Stimulated activated CD4-positive, alpha-beta T cell treated with anti-CD3 and anti-CD28 coated beads, Interleukin-1b, Interleukin-23, amount 100 ng/mL, for 24 hours (primary cell): ENCODE measurements at regions not wholly inside any gene's neighbourhood (a gene's known extent, or its start where the extent isn't known, plus 50 kb on each side); places are given as distances from the start of the nearest gene placed in this dataset.
"Not testable (repeated sequence)": the region's sequence is repeated elsewhere in the genome, so short reads cannot be mapped to it uniquely, and the experiment has no call there.

ENCODE experiments used
- DNase-seq, 4 experiments: peaks; one replicate each; pipeline ENCODE4 v3.0.0-alpha.2; 2020; ENCODE audit warnings: low read depth in 4 of 4, low spot score in 1 of 4

- not testable (repeated sequence) for DNase-seq
Measured at GRCh38 chr9:68593760-68594159, 53.1 kb upstream of the TMEM252 start.

GRCh38 chr9:68595868-68596267, 55.2 kb upstream of the TMEM252 start:
- no peak for DNase-seq

GRCh38 chr9:68597362-68597997, 56.8 kb upstream of the TMEM252 start:
- DNase-seq: no peak

GRCh38 chr9:68599826-68600225, 59.1 kb upstream of the TMEM252 start:
- DNase-seq: no peak

- DNase-seq: no peak
Measured at GRCh38 chr9:68601081-68601480, 60.4 kb upstream of the TMEM252 start.

GRCh38 chr9:68603371-68603770, 62.7 kb upstream of the TMEM252 start:
- DNase-seq: no peak

- DNase-seq: no peak
Measured at GRCh38 chr9:68608763-68609162, 68.1 kb upstream of the TMEM252 start.

- DNase-seq: no peak
Measured at GRCh38 chr9:68609901-68610415, 69.3 kb upstream of the TMEM252 start.

- no peak for DNase-seq
Measured at GRCh38 chr9:68614121-68614520, 73.4 kb upstream of the TMEM252 start.

- DNase-seq: not testable (repeated sequence)
Measured at GRCh38 chr9:68617011-68617410, 76.3 kb upstream of the TMEM252 start.

GRCh38 chr9:68619072-68619471, 78.4 kb upstream of the TMEM252 start:
- no peak for DNase-seq

- no peak for DNase-seq
Measured at GRCh38 chr9:68619636-68620035, 79.0 kb upstream of the TMEM252 start.

GRCh38 chr9:68625559-68625958, 79.5 kb upstream of the PIP5K1B start:
- DNase-seq: no peak

- no peak for DNase-seq
Measured at GRCh38 chr9:68626526-68626925, 78.5 kb upstream of the PIP5K1B start.

- no peak for DNase-seq
Measured at GRCh38 chr9:68627104-68627503, 77.9 kb upstream of the PIP5K1B start.

- no peak for DNase-seq
Measured at GRCh38 chr9:68627594-68627993, 77.4 kb upstream of the PIP5K1B start.

GRCh38 chr9:68629042-68629441, 76.0 kb upstream of the PIP5K1B start:
- no peak for DNase-seq

GRCh38 chr9:68631811-68632210, 73.2 kb upstream of the PIP5K1B start:
- DNase-seq: no peak

GRCh38 chr9:68637020-68637419, 68.0 kb upstream of the PIP5K1B start:
- no peak for DNase-seq

- DNase-seq: not testable (repeated sequence)
Measured at GRCh38 chr9:68639261-68639660, 65.8 kb upstream of the PIP5K1B start.

GRCh38 chr9:68640421-68641089, 64.5 kb upstream of the PIP5K1B start:
- DNase-seq: no peak

GRCh38 chr9:68643901-68644809, 60.9 kb upstream of the PIP5K1B start:
- DNase-seq: no peak
